Activated T-helper 1 cell treated with anti-CD3 and anti-CD28 coated beads, Interleukin-12 subunit alpha, Interleukin-12 subunit beta, Interleukin-2, Interleukin-4 antibody, amounts not matched to agents 30 ng/mL and 10 ng/mL and 1 ng/mL, durations not matched to agents 14 hours and 24 hours and 36 hours (primary cell): ENCODE measurements at regions not wholly inside any gene's neighbourhood (a gene's known extent, or its start where the extent isn't known, plus 50 kb on each side); places are given as distances from the start of the nearest gene placed in this dataset.

Experiments
- DNase-seq: peaks from one replicate; pipeline ENCODE4 v3.0.0; 2021; ENCODE audit warnings: low spot score
- H3K27ac Mint-ChIP-seq: one replicate; pipeline ENCODE4 v1.8.0; 2021; ENCODE audit warnings: mild to moderate bottlenecking, mixed read lengths
- H3K27me3 Mint-ChIP-seq: one replicate; pipeline ENCODE4 v1.8.0; 2022; ENCODE audit warnings: mild to moderate bottlenecking, moderate library complexity, mixed read lengths; ENCODE audit not compliant: insufficient read depth
- H3K36me3 Mint-ChIP-seq: one replicate; pipeline ENCODE4 v1.8.0; 2021; ENCODE audit warnings: low read depth, mixed read lengths
- H3K4me1 Mint-ChIP-seq: one replicate; pipeline ENCODE4 v1.8.0; 2021; ENCODE audit warnings: low read depth, mixed read lengths
- H3K4me3 Mint-ChIP-seq: one replicate; pipeline ENCODE4 v1.8.0; 2021; ENCODE audit warnings: mild to moderate bottlenecking, moderate library complexity, mixed read lengths
- H3K9me3 Mint-ChIP-seq: one replicate; pipeline ENCODE4 v1.8.0; 2021; ENCODE audit warnings: mixed read lengths
- intact Hi-C: fragments of 100-400 bp; cut with micrococcal nuclease; formaldehyde crosslinking; loops from one replicate; pipeline ENCODE4 v1.15.1; 2024

DNA sequence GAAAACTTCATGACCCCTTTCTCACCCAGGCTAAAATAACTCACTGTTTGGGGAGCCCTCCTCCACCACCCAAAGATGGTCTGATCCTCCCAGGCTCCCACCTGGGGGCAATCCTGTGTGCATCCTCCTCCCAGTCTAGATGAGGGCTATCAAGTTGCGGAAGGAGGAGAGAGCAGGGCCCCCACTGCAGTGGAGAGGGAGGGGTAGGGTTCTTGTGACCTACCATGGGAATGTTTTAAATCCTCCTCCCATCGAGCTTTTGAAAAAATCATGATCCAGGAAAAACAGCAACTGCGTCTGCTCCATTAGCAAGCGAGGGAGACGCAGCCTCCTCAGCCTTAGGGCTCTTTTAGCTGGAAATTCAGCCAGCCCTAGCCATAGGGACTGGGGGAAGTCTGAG lies 80.0 kb downstream of the NAV1 start:
- intact Hi-C loops: no loop called here
- H3K27me3 Mint-ChIP-seq: peaks cover 2% of the 10 kb centered on the region
- H3K9me3 Mint-ChIP-seq: no peaks in the 10 kb centered on the region
- H3K27ac Mint-ChIP-seq: no peak overlapping the region
- H3K4me1 Mint-ChIP-seq: no peaks in the 10 kb centered on the region
- DNase-seq: no peak
- no peaks in the 10 kb centered on the region for H3K36me3 Mint-ChIP-seq
- H3K4me3 Mint-ChIP-seq: no peak overlapping the region

DNA sequence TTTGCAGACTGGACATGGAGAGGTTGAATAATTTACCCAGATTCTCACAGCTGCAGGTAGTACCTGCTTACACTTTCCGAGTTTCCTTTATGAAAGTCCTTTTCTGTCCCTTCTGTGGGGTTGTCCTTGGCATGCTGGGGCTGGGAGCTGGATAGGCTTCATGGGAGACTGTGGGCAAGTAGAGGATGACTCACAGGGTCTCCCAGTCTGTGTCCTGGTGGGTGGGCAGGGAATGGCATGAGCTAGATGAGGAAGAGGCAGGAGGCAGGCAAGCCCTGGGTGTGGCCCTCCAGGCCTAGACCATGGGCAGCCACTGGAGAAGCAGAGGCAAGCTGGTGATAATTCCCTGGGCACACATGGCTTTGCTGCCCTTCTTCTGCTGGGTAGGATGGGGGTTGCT lies 80.6 kb downstream of the NAV1 start:
- no peak overlapping the region for H3K4me3 Mint-ChIP-seq
- DNase-seq: no peak
- no peaks in the 10 kb centered on the region for H3K4me1 Mint-ChIP-seq
- intact Hi-C loops: no loop called here
- H3K36me3 Mint-ChIP-seq: no peaks in the 10 kb centered on the region
- no peak overlapping the region for H3K27ac Mint-ChIP-seq
- H3K27me3 Mint-ChIP-seq: peaks cover 2% of the 10 kb centered on the region
- H3K9me3 Mint-ChIP-seq: no peaks in the 10 kb centered on the region

DNA sequence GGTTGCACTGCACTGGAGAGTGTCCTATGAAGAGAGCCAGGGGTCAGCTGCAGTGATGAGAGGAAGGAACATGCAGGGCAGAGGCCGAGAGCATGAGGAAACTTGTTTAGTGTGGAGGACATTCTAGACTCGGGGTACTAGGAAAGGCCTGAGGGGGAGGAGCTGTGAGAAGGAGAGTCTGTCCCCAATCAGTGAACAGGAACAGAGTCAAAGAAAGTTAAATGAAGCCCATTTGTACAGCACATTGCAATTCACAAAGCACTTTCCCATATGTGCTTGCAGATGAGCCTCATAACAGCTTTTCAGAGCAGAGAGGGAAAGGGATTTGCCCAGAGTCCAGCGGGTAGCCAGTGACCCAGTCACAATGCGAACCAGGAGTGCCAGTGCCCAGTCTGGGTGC lies 83.4 kb downstream of the NAV1 start:
- H3K4me1 Mint-ChIP-seq: no peaks in the 10 kb centered on the region
- intact Hi-C loops: no loop called here
- no peak overlapping the region for H3K27ac Mint-ChIP-seq
- no peaks in the 10 kb centered on the region for H3K27me3 Mint-ChIP-seq
- no peaks in the 10 kb centered on the region for H3K36me3 Mint-ChIP-seq
- H3K9me3 Mint-ChIP-seq: no peaks in the 10 kb centered on the region
- H3K4me3 Mint-ChIP-seq: no peak overlapping the region
- no peak for DNase-seq

DNA sequence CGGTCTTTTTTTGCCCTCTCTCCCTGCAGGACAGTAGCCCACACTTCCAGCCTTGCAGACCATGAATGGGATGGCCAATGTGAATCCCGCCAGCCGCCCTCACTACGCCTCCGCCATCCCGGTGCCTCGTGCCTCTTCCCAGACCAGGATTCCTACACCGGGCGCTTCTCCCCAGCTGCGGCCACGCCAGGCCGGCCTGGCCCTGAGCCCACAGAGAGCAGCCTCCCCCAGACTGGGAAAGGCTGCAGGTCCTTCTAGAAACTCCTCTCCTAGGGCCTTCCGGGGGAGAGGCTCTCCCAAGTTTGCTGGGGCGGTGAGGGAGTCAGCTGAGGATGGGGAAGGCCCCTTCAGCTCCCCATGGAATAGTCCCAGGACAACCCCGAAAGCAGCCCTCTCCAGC lies 83.9 kb downstream of the NAV1 start:
- no peak overlapping the region for H3K27ac Mint-ChIP-seq
- no peaks in the 10 kb centered on the region for H3K4me1 Mint-ChIP-seq
- intact Hi-C loops: no loop called here
- H3K4me3 Mint-ChIP-seq: no peak overlapping the region
- no peaks in the 10 kb centered on the region for H3K36me3 Mint-ChIP-seq
- DNase-seq: no peak
- no peaks in the 10 kb centered on the region for H3K9me3 Mint-ChIP-seq
- H3K27me3 Mint-ChIP-seq: no peaks in the 10 kb centered on the region

GRCh38 chr1:201624741-201625225 lies 85.9 kb downstream of the NAV1 start:
- Mint-ChIP-seq H3K9me3 (no peaks in the 10 kb centered on the region), H3K27me3 (no peaks in the 10 kb centered on the region), H3K4me1 (no peaks in the 10 kb centered on the region), H3K27ac (no peak overlapping the region), H3K36me3 (no peaks in the 10 kb centered on the region), H3K4me3 (no peak overlapping the region)
- no peak for DNase-seq
- intact Hi-C loops: no loop called here

DNA sequence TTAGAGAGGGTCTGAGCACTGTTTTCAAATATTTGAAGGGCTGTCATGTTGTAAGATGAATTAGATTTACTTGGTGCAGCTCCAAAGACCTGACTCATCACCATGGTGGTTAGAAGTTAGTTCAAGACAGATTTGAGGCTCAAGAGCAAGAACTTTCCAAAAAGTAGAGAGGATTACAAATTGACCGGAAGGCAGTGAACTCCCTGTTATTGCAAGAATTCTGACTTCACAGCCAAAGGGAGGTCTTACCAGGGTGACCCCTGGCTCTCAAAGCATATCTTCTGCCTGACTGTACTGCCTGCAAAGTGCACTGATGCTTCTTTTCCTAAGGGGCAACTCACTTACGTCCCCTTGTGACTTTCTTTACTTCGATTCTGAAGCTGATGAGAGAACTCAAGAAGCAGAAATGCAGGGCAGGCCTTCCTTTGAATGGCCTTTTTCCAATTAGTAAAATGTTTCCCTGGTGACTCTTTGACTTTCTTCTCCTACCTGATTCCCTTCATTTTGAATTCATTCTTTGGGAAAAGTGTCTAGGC lies 86.4 kb downstream of the NAV1 start:
- no peaks in the 10 kb centered on the region for H3K4me1 Mint-ChIP-seq
- H3K27me3 Mint-ChIP-seq: no peaks in the 10 kb centered on the region
- H3K4me3 Mint-ChIP-seq: no peak overlapping the region
- H3K36me3 Mint-ChIP-seq: no peaks in the 10 kb centered on the region
- no peaks in the 10 kb centered on the region for H3K9me3 Mint-ChIP-seq
- intact Hi-C loops: no loop called here
- no peak overlapping the region for H3K27ac Mint-ChIP-seq
- no peak for DNase-seq

GRCh38 chr1:201625851-201626251 lies 86.9 kb downstream of the NAV1 start:
- H3K36me3 Mint-ChIP-seq: no peaks in the 10 kb centered on the region
- H3K4me3 Mint-ChIP-seq: no peak overlapping the region
- DNase-seq: no peak
- intact Hi-C loops: no loop called here
- no peaks in the 10 kb centered on the region for H3K9me3 Mint-ChIP-seq
- no peak overlapping the region for H3K27ac Mint-ChIP-seq
- no peaks in the 10 kb centered on the region for H3K4me1 Mint-ChIP-seq
- no peaks in the 10 kb centered on the region for H3K27me3 Mint-ChIP-seq

DNA sequence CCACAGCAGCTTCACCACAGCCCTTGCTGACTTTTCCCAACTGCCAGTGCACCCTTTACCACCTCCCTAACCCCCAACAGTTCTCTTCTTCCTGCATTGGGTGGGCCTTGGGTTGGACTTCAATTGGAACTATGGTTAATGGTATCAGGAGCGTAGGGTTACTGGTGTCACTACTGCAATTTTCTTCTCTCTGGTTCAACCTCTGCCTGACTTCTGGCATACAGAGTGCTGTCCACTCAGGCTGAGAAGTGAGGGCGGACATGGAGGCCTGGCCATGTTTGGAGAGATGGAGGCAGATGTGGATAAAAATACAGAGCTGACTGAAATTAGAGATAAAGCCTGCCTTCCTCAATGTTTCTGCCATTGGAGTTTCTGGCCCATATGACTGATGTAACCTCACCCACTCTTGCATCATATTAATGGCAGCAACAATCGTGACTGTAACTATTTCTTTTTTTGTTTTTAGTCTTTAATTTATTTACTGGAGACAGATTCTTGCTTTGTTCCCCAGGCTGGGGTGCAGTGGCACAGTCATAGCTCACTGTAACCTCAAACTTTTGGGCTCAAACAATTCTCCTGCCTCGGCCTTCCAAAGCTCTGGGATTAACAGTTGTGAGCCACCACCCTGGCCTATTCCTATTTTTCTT lies 87.8 kb downstream of the NAV1 start:
- Mint-ChIP-seq H3K27ac (no peak overlapping the region), H3K4me1 (no peaks in the 10 kb centered on the region), H3K9me3 (no peaks in the 10 kb centered on the region), H3K4me3 (no peak overlapping the region), H3K36me3 (no peaks in the 10 kb centered on the region), H3K27me3 (no peaks in the 10 kb centered on the region)
- no peak for DNase-seq
- intact Hi-C loops: no loop called here

DNA sequence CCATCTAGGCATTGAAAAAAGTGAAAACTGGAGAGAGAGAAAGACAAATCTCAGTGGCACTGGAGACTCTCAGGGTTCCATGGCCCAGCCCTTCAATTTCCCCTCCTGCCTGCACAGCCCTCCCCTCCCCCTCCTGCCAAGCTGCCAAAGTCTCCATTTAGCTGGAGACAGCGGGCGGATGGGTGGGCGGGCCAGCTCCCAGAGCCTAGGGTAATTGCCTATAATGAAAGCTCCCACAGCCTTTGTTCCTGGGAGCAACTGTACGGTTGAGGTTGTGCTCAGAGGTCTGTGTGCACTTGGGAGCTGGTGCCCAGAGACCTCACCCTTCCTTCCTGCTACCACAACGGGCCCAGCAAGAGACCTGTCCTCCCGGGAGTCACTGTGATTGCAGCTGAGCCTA lies 89.6 kb downstream of the NAV1 start:
- Mint-ChIP-seq H3K36me3 (no peaks in the 10 kb centered on the region), H3K9me3 (no peaks in the 10 kb centered on the region), H3K4me1 (no peaks in the 10 kb centered on the region), H3K4me3 (no peak overlapping the region), H3K27me3 (no peaks in the 10 kb centered on the region), H3K27ac (no peak overlapping the region)
- intact Hi-C loops: no loop called here
- DNase-seq: no peak

- H3K27ac Mint-ChIP-seq: no peak overlapping the region
- H3K4me3 Mint-ChIP-seq: no peak overlapping the region
- DNase-seq: no peak
- H3K4me1 Mint-ChIP-seq: no peaks in the 10 kb centered on the region
- intact Hi-C loops: no loop called here
- H3K36me3 Mint-ChIP-seq: no peaks in the 10 kb centered on the region
- H3K27me3 Mint-ChIP-seq: no peaks in the 10 kb centered on the region
- no peaks in the 10 kb centered on the region for H3K9me3 Mint-ChIP-seq
These were observed 91.7 kb downstream of the NAV1 start for GRCh38 chr1:201630582-201630981.

GRCh38 chr1:201631037-201631436 lies 92.1 kb downstream of the NAV1 start:
- Mint-ChIP-seq H3K27ac (no peak overlapping the region), H3K36me3 (no peaks in the 10 kb centered on the region), H3K4me3 (no peak overlapping the region), H3K9me3 (no peaks in the 10 kb centered on the region), H3K27me3 (no peaks in the 10 kb centered on the region), H3K4me1 (no peaks in the 10 kb centered on the region)
- intact Hi-C loops: no loop called here
- no peak for DNase-seq

- Mint-ChIP-seq H3K4me1 (no peaks in the 10 kb centered on the region), H3K36me3 (no peaks in the 10 kb centered on the region)
These were observed 93.5 kb downstream of the NAV1 start for GRCh38 chr1:201632364-201632952.

GRCh38 chr1:201633297-201633696 lies 94.4 kb downstream of the NAV1 start:
- intact Hi-C loops: no loop called here
- DNase-seq: no peak
- H3K27me3 Mint-ChIP-seq: no peaks in the 10 kb centered on the region
- no peak overlapping the region for H3K27ac Mint-ChIP-seq
- no peaks in the 10 kb centered on the region for H3K9me3 Mint-ChIP-seq
- H3K4me3 Mint-ChIP-seq: no peak overlapping the region
- no peaks in the 10 kb centered on the region for H3K36me3 Mint-ChIP-seq
- no peaks in the 10 kb centered on the region for H3K4me1 Mint-ChIP-seq

More at GRCh38 chr1:201632364-201632952, 93.5 kb downstream of the NAV1 start:
- Mint-ChIP-seq H3K9me3 (no peaks in the 10 kb centered on the region), H3K4me3 (no peak overlapping the region), H3K27me3 (no peaks in the 10 kb centered on the region), H3K27ac (no peak overlapping the region)
- intact Hi-C loops: no loop called here
- no peak for DNase-seq
